IPS-20b (cell line): ENCODE measurements at regions not wholly inside any gene's neighbourhood (a gene's known extent, or its start where the extent isn't known, plus 50 kb on each side); places are given as distances from the start of the nearest gene placed in this dataset.
"Not testable (repeated sequence)": the region's sequence is repeated elsewhere in the genome, so short reads cannot be mapped to it uniquely, and the experiment has no call there.

ENCODE experiments used
- H3K27ac ChIP-seq: one replicate; pipeline ENCODE4 v1.5.1; 2013; ENCODE audit warnings: low read length
- H3K27me3 ChIP-seq: 2 replicates; pipeline ENCODE4 v1.6.1; 2013; ENCODE audit warnings: mild to moderate bottlenecking, low read length, inconsistent platforms; ENCODE audit not compliant: insufficient read depth
- H3K36me3 ChIP-seq: 2 replicates; pipeline ENCODE4 v1.6.1; 2013; ENCODE audit warnings: low read depth, mild to moderate bottlenecking, inconsistent platforms, low read length, moderate library complexity; ENCODE audit not compliant: insufficient read depth
- H3K4me1 ChIP-seq: 2 replicates; pipeline ENCODE4 v1.6.1; 2013; ENCODE audit warnings: mild to moderate bottlenecking, control low read depth, inconsistent platforms, low read length, moderate library complexity; ENCODE audit not compliant: insufficient read depth
- H3K4me3 ChIP-seq: 2 replicates; pipeline ENCODE4 v1.5.1; 2013; ENCODE audit warnings: mild to moderate bottlenecking, low read length, inconsistent platforms
- H3K9ac ChIP-seq: 2 replicates; pipeline ENCODE4 v1.6.1; 2013; ENCODE audit warnings: low read depth, mild to moderate bottlenecking, inconsistent platforms, low read length, moderate library complexity
- H3K9me3 ChIP-seq: 2 replicates; pipeline ENCODE4 v1.6.1; 2013; ENCODE audit warnings: mild to moderate bottlenecking, low read depth, low read length, inconsistent platforms; ENCODE audit not compliant: insufficient read depth

DNA sequence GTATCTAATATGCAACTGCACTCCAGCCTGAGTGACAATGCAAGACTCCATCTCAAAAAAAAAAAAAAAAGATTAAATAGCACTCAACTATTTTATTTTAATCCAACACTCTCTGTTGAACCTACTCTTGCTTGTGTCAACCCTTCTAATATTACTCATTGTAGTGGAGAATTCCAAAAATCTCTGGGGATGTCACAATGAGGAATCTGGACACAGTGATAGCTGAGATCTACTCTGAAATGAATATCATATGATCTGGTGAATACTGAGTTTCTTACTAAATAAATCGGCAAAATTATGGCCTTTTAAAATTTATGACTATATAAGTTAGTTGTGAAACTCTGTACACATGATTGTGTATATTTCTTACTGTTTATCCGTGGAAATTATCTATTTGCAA lies 418.2 kb downstream of the BCAT1 start:
- no peaks in the 10 kb centered on the region for H3K9me3 ChIP-seq
- no peak overlapping the region for H3K27ac ChIP-seq
- H3K27me3 ChIP-seq: no peaks in the 10 kb centered on the region
- H3K36me3 ChIP-seq: no peaks in the 10 kb centered on the region
- peaks cover 4% of the 10 kb centered on the region; the same call in 1 of the 2 replicates for H3K4me1 ChIP-seq
- no peak overlapping the region for H3K4me3 ChIP-seq
- H3K9ac ChIP-seq: no peak overlapping the region

DNA sequence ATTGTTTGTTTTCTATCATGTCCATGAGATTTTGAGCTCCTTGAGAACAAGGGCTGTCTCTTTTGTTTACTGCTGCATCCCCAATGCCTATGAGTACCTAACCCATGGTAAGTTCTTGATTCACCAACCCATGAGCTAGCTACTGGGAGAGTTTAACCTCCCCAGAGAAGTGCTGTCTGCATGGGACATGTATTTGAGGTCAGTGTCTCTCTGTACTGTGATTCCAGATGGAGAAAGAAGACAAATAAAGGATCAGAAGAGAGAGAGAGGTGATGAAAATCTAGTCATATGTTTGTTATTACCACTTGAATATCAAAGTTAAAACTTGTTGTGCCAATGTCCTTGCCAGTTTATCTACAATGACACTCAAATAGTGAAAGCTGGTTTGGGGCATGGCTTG lies 421.8 kb downstream of the BCAT1 start:
- Histone ChIP-seq H3K27me3 (no peaks in the 10 kb centered on the region), H3K27ac (no peak overlapping the region), H3K9ac (no peak overlapping the region), H3K4me3 (no peak overlapping the region), H3K36me3 (no peaks in the 10 kb centered on the region), H3K9me3 (no peaks in the 10 kb centered on the region), H3K4me1 (no peaks in the 10 kb centered on the region)

DNA sequence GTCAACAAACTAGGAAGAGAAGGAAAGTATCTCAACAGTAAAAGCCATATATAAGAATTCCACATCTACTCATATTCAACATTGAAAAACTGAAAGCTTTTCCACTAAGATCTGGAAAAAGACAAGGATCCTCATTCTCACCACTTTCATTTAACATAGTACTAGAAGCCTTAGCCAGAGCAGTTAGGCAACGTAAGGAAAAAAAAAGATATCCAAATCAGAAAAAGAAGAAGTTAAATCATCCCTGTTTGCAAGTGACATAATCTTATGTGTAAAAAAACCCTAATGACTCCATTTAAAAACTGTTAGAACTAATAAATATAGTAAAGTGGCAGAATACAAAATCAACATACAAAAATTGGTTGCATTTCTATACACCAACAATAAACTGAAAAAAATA lies 426.2 kb downstream of the BCAT1 start:
- no peak overlapping the region for H3K9ac ChIP-seq
- H3K36me3 ChIP-seq: no peaks in the 10 kb centered on the region
- no peak overlapping the region for H3K27ac ChIP-seq
- H3K4me1 ChIP-seq: no peaks in the 10 kb centered on the region
- H3K9me3 ChIP-seq: peaks cover 19% of the 10 kb centered on the region
- H3K27me3 ChIP-seq: no peaks in the 10 kb centered on the region
- no peak overlapping the region for H3K4me3 ChIP-seq

DNA sequence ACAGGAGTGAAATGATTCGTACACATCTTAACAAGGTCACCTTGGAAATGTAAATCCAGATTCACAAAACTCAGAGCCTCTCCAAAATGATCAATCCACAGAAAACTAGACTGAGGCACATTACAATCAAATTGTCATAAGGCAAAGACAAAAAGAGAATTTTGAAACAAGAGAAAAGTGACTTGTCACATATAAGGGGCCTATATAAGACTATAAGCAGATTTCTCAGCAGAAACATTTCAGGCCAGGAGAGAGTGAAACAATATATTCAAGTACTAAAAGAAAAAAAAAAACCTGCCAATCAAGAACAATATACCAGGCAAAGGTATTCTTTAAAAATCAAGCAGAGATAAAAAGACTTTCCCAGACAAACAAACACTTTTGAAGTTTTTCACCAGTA lies 429.1 kb downstream of the BCAT1 start:
- H3K9me3 ChIP-seq: peaks cover 19% of the 10 kb centered on the region

DNA sequence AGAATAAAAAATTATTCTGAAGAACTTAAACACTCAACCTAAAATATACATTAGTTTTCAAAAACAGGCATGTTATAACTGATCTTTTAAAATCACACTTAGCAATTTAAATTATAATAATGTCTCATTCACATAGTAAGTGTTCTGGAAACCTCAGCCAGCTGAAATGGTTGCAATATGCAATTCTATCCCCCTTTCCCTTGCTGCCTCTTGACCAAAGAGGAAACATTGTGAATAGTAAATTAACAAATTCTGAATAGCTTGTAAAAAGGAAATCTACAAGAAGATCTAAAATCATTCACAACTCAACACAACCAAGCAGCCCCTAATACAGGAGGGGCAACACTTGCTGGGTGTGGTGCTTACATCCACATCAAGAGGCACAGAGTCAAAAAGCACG lies 431.9 kb downstream of the BCAT1 start:
- Histone ChIP-seq H3K4me1 (no peaks in the 10 kb centered on the region; the same call in 1 of the 2 replicates), H3K36me3 (no peaks in the 10 kb centered on the region), H3K27ac (no peak overlapping the region), H3K4me3 (no peak overlapping the region), H3K27me3 (no peaks in the 10 kb centered on the region), H3K9ac (no peak overlapping the region), H3K9me3 (peaks cover 19% of the 10 kb centered on the region)

More for the DNA sequence above, 429.1 kb downstream of the BCAT1 start:
- no peaks in the 10 kb centered on the region for H3K36me3 ChIP-seq
- H3K27ac ChIP-seq: no peak overlapping the region
- no peak overlapping the region for H3K9ac ChIP-seq
- H3K27me3 ChIP-seq: no peaks in the 10 kb centered on the region
- H3K4me1 ChIP-seq: no peaks in the 10 kb centered on the region; the same call in 1 of the 2 replicates
- no peak overlapping the region for H3K4me3 ChIP-seq

DNA sequence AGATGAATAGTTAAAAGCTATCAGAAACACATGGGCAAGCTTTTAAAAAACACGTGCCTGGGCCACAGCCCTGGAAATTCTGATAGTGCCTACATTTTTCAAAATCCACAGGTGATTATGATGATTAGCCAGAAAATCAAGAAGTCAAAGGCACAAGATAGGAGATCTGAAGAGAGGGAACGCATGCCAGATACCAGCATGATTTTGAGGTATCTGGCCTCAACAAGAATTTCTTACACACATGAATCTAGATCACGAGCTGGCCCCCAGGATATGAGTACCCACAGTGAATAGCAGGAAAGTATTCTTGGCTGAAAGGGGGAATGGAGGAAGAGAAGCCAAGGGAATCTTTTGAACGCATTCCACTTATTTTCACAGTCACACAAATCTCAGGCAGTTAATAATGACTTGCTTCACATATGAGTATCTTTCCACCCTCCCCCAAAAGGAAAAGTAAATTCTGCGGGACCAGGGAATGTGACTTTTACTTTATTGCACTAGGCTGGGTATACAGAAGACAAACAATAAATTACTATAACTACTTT lies 438.2 kb downstream of the BCAT1 start:
- Histone ChIP-seq H3K9me3 (no peaks in the 10 kb centered on the region), H3K9ac (no peak overlapping the region), H3K36me3 (no peaks in the 10 kb centered on the region), H3K27ac (no peak overlapping the region), H3K27me3 (no peaks in the 10 kb centered on the region), H3K4me3 (no peak overlapping the region), H3K4me1 (no peaks in the 10 kb centered on the region)

DNA sequence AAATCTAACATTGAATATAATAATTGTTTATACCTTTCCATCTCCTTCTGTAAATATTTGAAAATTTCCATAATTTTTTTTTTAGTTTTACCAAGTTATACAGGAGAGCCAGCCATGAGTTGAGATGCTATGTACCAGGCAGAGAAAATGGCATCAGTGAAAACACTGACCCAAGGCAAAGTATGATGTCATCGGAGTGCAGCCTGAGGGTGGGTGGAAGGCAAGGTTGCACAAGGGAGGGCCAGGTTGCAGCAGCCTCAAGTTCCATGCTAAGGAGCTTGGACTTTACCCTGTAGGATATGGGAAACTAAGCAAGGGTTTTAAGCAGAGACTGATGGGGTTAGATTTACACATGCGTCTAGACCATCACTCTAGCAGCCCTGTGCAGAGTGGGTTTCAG lies 441.1 kb downstream of the BCAT1 start:
- no peak overlapping the region for H3K4me3 ChIP-seq
- no peak overlapping the region for H3K9ac ChIP-seq
- no peaks in the 10 kb centered on the region for H3K4me1 ChIP-seq
- no peaks in the 10 kb centered on the region for H3K9me3 ChIP-seq
- no peaks in the 10 kb centered on the region for H3K27me3 ChIP-seq
- H3K36me3 ChIP-seq: no peaks in the 10 kb centered on the region
- H3K27ac ChIP-seq: no peak overlapping the region

DNA sequence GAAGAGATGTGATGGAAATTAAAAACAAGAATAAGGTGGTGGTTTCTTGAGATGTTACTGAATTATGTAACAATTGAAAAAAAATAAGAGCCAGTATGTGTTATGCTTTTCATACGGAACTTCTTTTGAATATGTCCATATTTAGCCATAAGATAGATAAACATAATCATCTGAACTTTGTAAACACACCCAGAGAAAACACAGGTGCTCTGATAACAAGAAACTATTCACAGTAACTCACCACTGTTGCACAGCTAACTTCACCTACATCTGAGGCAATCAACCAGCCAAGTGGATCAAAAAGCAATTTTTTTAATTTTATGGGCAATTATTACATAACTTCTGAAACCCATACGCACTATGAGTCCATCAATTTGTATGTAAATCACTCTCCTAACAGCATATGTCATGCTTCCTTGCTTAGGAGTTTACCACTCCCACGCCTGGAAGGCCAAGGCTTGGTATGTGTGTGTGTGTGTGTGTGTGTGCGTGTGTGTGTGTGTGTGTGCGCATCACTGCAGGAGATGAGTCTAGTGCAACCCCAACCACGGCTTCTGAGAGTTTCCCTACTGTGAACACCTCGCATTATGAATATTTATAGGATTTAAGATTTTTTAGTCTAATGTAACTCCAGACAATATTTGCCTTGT lies 443.4 kb downstream of the BCAT1 start:
- H3K9ac ChIP-seq: no peak overlapping the region
- H3K36me3 ChIP-seq: no peaks in the 10 kb centered on the region
- no peaks in the 10 kb centered on the region for H3K27me3 ChIP-seq
- H3K27ac ChIP-seq: no peak overlapping the region
- no peaks in the 10 kb centered on the region for H3K9me3 ChIP-seq
- no peak overlapping the region for H3K4me3 ChIP-seq
- no peaks in the 10 kb centered on the region; the same call in 1 of the 2 replicates for H3K4me1 ChIP-seq

DNA sequence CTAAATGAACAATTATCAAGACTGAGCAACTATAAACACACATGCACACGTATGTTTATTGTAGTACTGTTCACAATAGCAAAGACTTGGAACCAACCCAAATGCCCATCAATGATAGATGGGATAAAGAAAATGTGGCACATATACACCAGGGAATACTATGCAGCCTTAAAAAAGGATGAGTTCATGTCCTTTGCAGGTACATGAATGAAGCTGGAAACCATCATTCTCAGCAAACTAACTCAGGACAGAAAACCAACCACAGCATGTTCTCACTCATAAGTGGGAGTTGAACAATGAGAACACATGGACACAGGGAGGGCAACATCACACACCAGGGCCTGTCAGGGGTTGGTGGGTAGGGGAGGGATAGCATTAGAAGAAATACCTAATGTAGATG lies 445.4 kb downstream of the BCAT1 start:
- H3K27me3 ChIP-seq, H3K4me3 ChIP-seq, H3K9me3 ChIP-seq, H3K9ac ChIP-seq, H3K36me3 ChIP-seq, H3K27ac ChIP-seq, H3K4me1 ChIP-seq: not testable (repeated sequence)

DNA sequence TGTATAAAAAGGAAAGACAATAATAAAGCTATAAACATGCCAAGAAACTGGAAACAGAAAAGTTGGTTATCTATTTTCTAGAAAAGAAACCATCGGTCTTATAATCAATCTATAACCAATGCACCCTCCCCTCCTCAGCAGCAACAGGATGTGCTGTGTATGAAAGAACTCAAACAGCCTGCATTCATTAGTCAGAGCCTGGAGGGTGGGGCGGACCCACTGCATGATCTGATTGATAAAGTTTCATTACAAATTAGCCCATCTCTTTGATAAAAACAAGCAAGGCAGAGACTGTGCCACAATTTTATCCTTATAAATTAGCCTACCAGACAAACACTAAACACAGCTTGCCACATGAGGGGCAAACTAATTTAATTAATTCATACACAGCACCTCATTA lies 448.1 kb downstream of the BCAT1 start:
- no peaks in the 10 kb centered on the region for H3K9me3 ChIP-seq
- H3K27me3 ChIP-seq: no peaks in the 10 kb centered on the region
- H3K4me3 ChIP-seq: no peak overlapping the region
- no peaks in the 10 kb centered on the region for H3K36me3 ChIP-seq
- H3K9ac ChIP-seq: no peak overlapping the region
- H3K27ac ChIP-seq: no peak overlapping the region
- no peaks in the 10 kb centered on the region; the same call in 1 of the 2 replicates for H3K4me1 ChIP-seq

DNA sequence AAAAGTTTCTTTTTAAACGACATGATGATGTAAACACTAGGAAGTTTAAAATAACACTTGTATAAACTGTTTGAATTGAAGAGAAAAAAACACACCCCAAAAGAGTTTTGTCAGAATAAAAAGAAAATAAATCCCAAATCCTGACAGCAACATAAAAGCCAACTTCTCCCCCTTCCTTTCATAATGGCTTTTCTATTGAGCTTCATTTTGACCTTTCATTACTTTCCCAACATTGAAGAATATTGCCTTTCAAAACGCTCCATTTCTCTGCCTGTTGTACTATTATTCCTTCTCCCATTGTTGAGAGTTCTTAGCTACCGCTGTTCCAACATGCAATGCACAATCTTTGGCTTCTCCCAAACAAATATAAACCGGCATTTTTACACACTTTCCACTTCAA lies 448.5 kb downstream of the BCAT1 start:
- Histone ChIP-seq H3K9me3 (no peaks in the 10 kb centered on the region), H3K4me1 (no peaks in the 10 kb centered on the region; the same call in 1 of the 2 replicates), H3K4me3 (no peak overlapping the region), H3K27ac (no peak overlapping the region), H3K36me3 (no peaks in the 10 kb centered on the region), H3K9ac (no peak overlapping the region), H3K27me3 (no peaks in the 10 kb centered on the region)
